DOHH2 (cell line): ENCODE measurements at regions not wholly inside any gene's neighbourhood (a gene's known extent, or its start where the extent isn't known, plus 50 kb on each side); places are given as distances from the start of the nearest gene placed in this dataset.

Source experiments
- H3F3A ChIP-seq: fragments of 200-600 bp; sonication (generic), shearing (Covaris generic); 2 replicates; pipeline ENCODE4 v1.6.0; 2016; ENCODE audit warnings: antibody characterized with exemption, mild to moderate bottlenecking; ENCODE audit not compliant: control insufficient read depth, insufficient read depth
- H3K27ac ChIP-seq: fragments of 200-600 bp; sonication (generic); 2 replicates; pipeline ENCODE4 v1.5.1; 2014; ENCODE audit warnings: low read depth, mild to moderate bottlenecking, low read length, moderate library complexity
- H3K27me3 ChIP-seq: fragments of 200-600 bp; sonication (generic); 2 replicates; pipeline ENCODE4 v1.6.1; 2014; ENCODE audit warnings: mild to moderate bottlenecking, low read length, mixed read lengths; ENCODE audit not compliant: control insufficient read depth
- H3K36me3 ChIP-seq: fragments of 200-600 bp; sonication (generic); 2 replicates; pipeline ENCODE4 v1.6.1; 2014; ENCODE audit warnings: mild to moderate bottlenecking, low read length, moderate library complexity, mixed read lengths; ENCODE audit not compliant: control insufficient read depth
- H3K4me1 ChIP-seq: fragments of 200-600 bp; sonication (generic); 2 replicates; pipeline ENCODE4 v1.6.1; 2014; ENCODE audit warnings: mild to moderate bottlenecking, low read length, mixed read lengths; ENCODE audit not compliant: control insufficient read depth
- H3K4me2 ChIP-seq: fragments of 200-600 bp; sonication (generic); 2 replicates; pipeline ENCODE4 v1.6.0; 2014; ENCODE audit warnings: mild to moderate bottlenecking, low read length, moderate library complexity
- H3K4me3 ChIP-seq: fragments of 200-600 bp; sonication (generic); 2 replicates; pipeline ENCODE4 v1.5.1; 2014; ENCODE audit warnings: mild to moderate bottlenecking, low read length, mixed read lengths
- H3K79me2 ChIP-seq: fragments of 200-600 bp; sonication (generic); 2 replicates; pipeline ENCODE4 v1.6.1; 2014; ENCODE audit warnings: mild to moderate bottlenecking, low read length, mixed read lengths; ENCODE audit not compliant: control insufficient read depth
- H3K9me2 ChIP-seq: fragments of 200-600 bp; sonication (generic); replicated peaks from 2 replicates; pipeline ENCODE4 v1.6.1; 2014; ENCODE audit warnings: mild to moderate bottlenecking, low read length, mixed read lengths; ENCODE audit not compliant: control insufficient read depth
- H3K9me3 ChIP-seq: fragments of 200-600 bp; sonication (generic); 2 replicates; pipeline ENCODE4 v1.6.1; 2014; ENCODE audit warnings: antibody characterized with exemption, low read length, mixed read lengths; ENCODE audit not compliant: control insufficient read depth, insufficient read depth
- H4K20me1 ChIP-seq: fragments of 200-600 bp; sonication (generic); 2 replicates; pipeline ENCODE4 v1.6.0; 2014; ENCODE audit warnings: low read depth, mild to moderate bottlenecking, antibody characterized with exemption, low read length, moderate library complexity; ENCODE audit not compliant: control insufficient read depth, insufficient read depth
- CTCF ChIP-seq: fragments of 200-600 bp; sonication (generic); IDR thresholded peaks from one replicate; pipeline ENCODE4 v1.5.1; 2014; ENCODE audit warnings: antibody characterized with exemption, mild to moderate bottlenecking, low read depth, low read length; ENCODE audit not compliant: poor library complexity, severe bottlenecking
- EZH2phosphoT487 ChIP-seq: fragments of 200-600 bp; sonication (generic); IDR thresholded peaks from 2 replicates; pipeline ENCODE4 v1.6.1; 2017; ENCODE audit warnings: borderline replicate concordance, mild to moderate bottlenecking, antibody characterized with exemption, low read length, moderate library complexity, mixed read lengths

GRCh38 chr14:85217412-85217811 lies 312.5 kb upstream of the FLRT2 start:
- Histone ChIP-seq H3F3A (no peaks in the 10 kb centered on the region), H3K9me2 (no peaks in the 10 kb centered on the region)

GRCh38 chr14:85218982-85219381 lies 311.0 kb upstream of the FLRT2 start:
- H3K4me1 ChIP-seq: no peaks in the 10 kb centered on the region
- no peaks in the 10 kb centered on the region for H4K20me1 ChIP-seq
- no peaks in the 10 kb centered on the region for H3K27me3 ChIP-seq
- H3K27ac ChIP-seq: no peak overlapping the region
- H3F3A ChIP-seq: no peaks in the 10 kb centered on the region
- H3K9me2 ChIP-seq: no peaks in the 10 kb centered on the region
- no peaks in the 10 kb centered on the region for H3K79me2 ChIP-seq
- no peaks in the 10 kb centered on the region for H3K36me3 ChIP-seq
- TF ChIP-seq EZH2phosphoT487 (no peak), CTCF (no peak)
- H3K9me3 ChIP-seq: no peaks in the 10 kb centered on the region
- no peak overlapping the region for H3K4me2 ChIP-seq
- H3K4me3 ChIP-seq: no peak overlapping the region

More at GRCh38 chr14:85217412-85217811, 312.5 kb upstream of the FLRT2 start:
- no peaks in the 10 kb centered on the region for H4K20me1 ChIP-seq
- no peak overlapping the region for H3K4me2 ChIP-seq
- H3K36me3 ChIP-seq: no peaks in the 10 kb centered on the region
- no peaks in the 10 kb centered on the region for H3K27me3 ChIP-seq
- no peak overlapping the region for H3K27ac ChIP-seq
- no peaks in the 10 kb centered on the region for H3K4me1 ChIP-seq
- no peak overlapping the region for H3K4me3 ChIP-seq
- no peaks in the 10 kb centered on the region for H3K9me3 ChIP-seq
- H3K79me2 ChIP-seq: no peaks in the 10 kb centered on the region
- no peak for TF ChIP-seq EZH2phosphoT487

- H3K27ac ChIP-seq: no peak overlapping the region
- TF ChIP-seq CTCF (no peak), EZH2phosphoT487 (no peak)
- H3K27me3 ChIP-seq: no peaks in the 10 kb centered on the region
- no peak overlapping the region for H3K4me2 ChIP-seq
- H3F3A ChIP-seq: no peaks in the 10 kb centered on the region
- H3K4me1 ChIP-seq: no peaks in the 10 kb centered on the region
- no peak overlapping the region for H3K4me3 ChIP-seq
- H3K9me3 ChIP-seq: no peaks in the 10 kb centered on the region
- H3K79me2 ChIP-seq: no peaks in the 10 kb centered on the region
- H4K20me1 ChIP-seq: no peaks in the 10 kb centered on the region
- H3K36me3 ChIP-seq: no peaks in the 10 kb centered on the region
- H3K9me2 ChIP-seq: no peaks in the 10 kb centered on the region
Measured at GRCh38 chr14:85221832-85222231, 308.1 kb upstream of the FLRT2 start.

GRCh38 chr14:85222341-85222740 lies 307.6 kb upstream of the FLRT2 start:
- Histone ChIP-seq H3K9me2 (no peaks in the 10 kb centered on the region), H3F3A (no peaks in the 10 kb centered on the region), H3K9me3 (no peaks in the 10 kb centered on the region), H3K4me1 (no peaks in the 10 kb centered on the region), H3K79me2 (no peaks in the 10 kb centered on the region), H3K27ac (no peak overlapping the region), H3K36me3 (no peaks in the 10 kb centered on the region), H3K27me3 (no peaks in the 10 kb centered on the region), H3K4me2 (no peak overlapping the region), H4K20me1 (no peaks in the 10 kb centered on the region), H3K4me3 (no peak overlapping the region)
- TF ChIP-seq EZH2phosphoT487: no peak
- TF ChIP-seq CTCF: no peak
